GM21737 (cell line): ENCODE measurements at regions not wholly inside any gene's neighbourhood (a gene's known extent, or its start where the extent isn't known, plus 50 kb on each side); places are given as distances from the start of the nearest gene placed in this dataset.

Source experiments
- ATAC-seq: cut with Tn5 transposase; IDR thresholded peaks from one replicate; pipeline ENCODE4 v1.9.1; 2021; ENCODE audit warnings: mild to moderate bottlenecking, moderate library complexity; ENCODE audit not compliant: unreplicated experiment

GRCh38 chr14:58697930-58698642, 60.3 kb downstream of the DACT1 start:
- no peak for ATAC-seq

- no peak for ATAC-seq
Observed at GRCh38 chr14:58699681-58700205, 62.0 kb downstream of the DACT1 start.

GRCh38 chr14:58701156-58701555, 63.4 kb downstream of the DACT1 start:
- no peak for ATAC-seq

GRCh38 chr14:58701604-58702003, 63.8 kb downstream of the DACT1 start:
- ATAC-seq: no peak

- ATAC-seq: no peak
Observed at GRCh38 chr14:58702441-58703160, 64.8 kb downstream of the DACT1 start.

- ATAC-seq: no peak
Observed at GRCh38 chr14:58703161-58703506, 65.4 kb downstream of the DACT1 start.

- no peak for ATAC-seq
Observed at GRCh38 chr14:58705066-58705465, 67.3 kb downstream of the DACT1 start.

GRCh38 chr14:58707949-58708348, 70.2 kb downstream of the DACT1 start:
- ATAC-seq: no peak

- ATAC-seq: no peak
Observed at GRCh38 chr14:58709949-58710348, 72.2 kb downstream of the DACT1 start.

GRCh38 chr14:58711382-58711781, 73.6 kb downstream of the DACT1 start:
- ATAC-seq: no peak

- no peak for ATAC-seq
Observed at GRCh38 chr14:58712357-58712756, 74.6 kb downstream of the DACT1 start.

GRCh38 chr14:58713677-58714076, 75.9 kb downstream of the DACT1 start:
- ATAC-seq: no peak

GRCh38 chr14:58716706-58717105, 78.9 kb downstream of the DACT1 start:
- no peak for ATAC-seq

GRCh38 chr14:58717211-58717610, 79.4 kb downstream of the DACT1 start:
- ATAC-seq: no peak

GRCh38 chr14:58717813-58718212, 80.1 kb downstream of the DACT1 start:
- ATAC-seq: no peak

GRCh38 chr14:58718226-58719205, 80.8 kb downstream of the DACT1 start:
- no peak for ATAC-seq

GRCh38 chr14:58721723-58722122, 84.0 kb downstream of the DACT1 start:
- no peak for ATAC-seq

GRCh38 chr14:58722441-58722840, 84.7 kb downstream of the DACT1 start:
- no peak for ATAC-seq

- no peak for ATAC-seq
Observed at GRCh38 chr14:58724206-58724605, 86.4 kb downstream of the DACT1 start.

GRCh38 chr14:58724702-58725101, 86.9 kb downstream of the DACT1 start:
- no peak for ATAC-seq

- ATAC-seq: no peak
Observed at GRCh38 chr14:58725226-58725625, 87.5 kb downstream of the DACT1 start.
